ENCODE measurements at regions not wholly inside any gene's neighbourhood (a gene's known extent, or its start where the extent isn't known, plus 50 kb on each side); places are given as distances from the start of the nearest gene placed in this dataset.

DNA sequence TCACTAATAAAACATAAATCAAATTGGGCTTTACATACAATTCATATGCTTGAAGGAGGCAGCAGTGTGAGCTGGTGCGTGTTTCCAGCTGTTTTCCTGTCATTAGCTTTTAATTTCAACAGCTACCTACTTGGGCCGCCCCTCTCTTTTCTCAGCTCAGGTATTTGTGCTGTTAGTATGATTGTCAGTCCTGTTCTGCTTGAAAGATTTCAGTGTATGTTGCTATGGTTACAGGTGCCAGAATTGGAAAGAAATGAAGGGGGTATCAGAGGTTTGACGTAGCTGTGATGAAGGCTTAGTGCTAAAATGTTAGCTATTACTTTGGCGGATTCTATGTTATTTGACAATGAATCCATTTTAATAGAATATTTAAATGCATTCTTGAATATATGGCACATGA is 440.3 kb downstream of the ZIC3 start:
- CTCF ChIA-PET, result no interaction called here
- DNase-seq, result no peak

GRCh38 chrX:138008281-138008680 is 442.4 kb downstream of the ZIC3 start:
- ChIA-PET POLR2A (no interaction called here), CTCF (no interaction called here)
- H3K4me3 Mint-ChIP-seq, result no peak overlapping the region
- H3K27ac Mint-ChIP-seq, result no peak overlapping the region
- no peaks in the 10 kb centered on the region for H3K27me3 Mint-ChIP-seq
- no peaks in the 10 kb centered on the region for H3K9me3 Mint-ChIP-seq
- no peak for DNase-seq
- no peaks in the 10 kb centered on the region for H3K36me3 Mint-ChIP-seq (ENCODE audit: low read depth)
- H3K4me1 Mint-ChIP-seq, result no peaks in the 10 kb centered on the region

More for the DNA sequence above, 440.3 kb downstream of the ZIC3 start:
- H3K27ac Mint-ChIP-seq, result no peak overlapping the region
- no peaks in the 10 kb centered on the region for H3K9me3 Mint-ChIP-seq
- POLR2A ChIA-PET, result no interaction called here
- H3K27me3 Mint-ChIP-seq, result no peaks in the 10 kb centered on the region
- no peaks in the 10 kb centered on the region for H3K4me1 Mint-ChIP-seq
- no peak overlapping the region for H3K4me3 Mint-ChIP-seq
- no peaks in the 10 kb centered on the region for H3K36me3 Mint-ChIP-seq (ENCODE audit: low read depth)

DNA sequence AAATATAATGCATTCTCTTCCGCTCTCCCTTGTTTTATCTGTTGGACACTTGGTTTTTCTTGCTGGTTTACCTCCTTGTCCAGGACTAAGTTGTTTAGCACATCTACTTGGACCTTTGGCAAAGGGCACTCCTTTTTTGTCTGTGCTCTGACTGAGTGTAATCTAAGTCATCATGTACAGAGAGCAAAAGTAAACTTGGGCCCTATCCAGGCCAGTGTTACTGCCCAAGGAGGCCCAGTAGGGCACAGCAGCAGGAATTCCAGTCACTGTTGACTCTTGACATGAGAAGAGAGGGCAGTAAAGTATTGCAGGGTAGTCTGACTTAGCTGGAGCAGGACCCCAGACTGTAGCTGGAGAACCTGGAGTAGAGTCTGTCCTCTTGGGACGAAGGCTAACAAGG is 445.5 kb downstream of the ZIC3 start:
- ChIA-PET CTCF (no interaction called here), POLR2A (no interaction called here)
- no peak overlapping the region for H3K4me3 Mint-ChIP-seq
- H3K9me3 Mint-ChIP-seq, result no peaks in the 10 kb centered on the region
- DNase-seq, result no peak
- H3K36me3 Mint-ChIP-seq (ENCODE audit: low read depth), result no peaks in the 10 kb centered on the region
- H3K4me1 Mint-ChIP-seq, result no peaks in the 10 kb centered on the region
- H3K27me3 Mint-ChIP-seq, result no peaks in the 10 kb centered on the region
- H3K27ac Mint-ChIP-seq, result no peak overlapping the region

DNA sequence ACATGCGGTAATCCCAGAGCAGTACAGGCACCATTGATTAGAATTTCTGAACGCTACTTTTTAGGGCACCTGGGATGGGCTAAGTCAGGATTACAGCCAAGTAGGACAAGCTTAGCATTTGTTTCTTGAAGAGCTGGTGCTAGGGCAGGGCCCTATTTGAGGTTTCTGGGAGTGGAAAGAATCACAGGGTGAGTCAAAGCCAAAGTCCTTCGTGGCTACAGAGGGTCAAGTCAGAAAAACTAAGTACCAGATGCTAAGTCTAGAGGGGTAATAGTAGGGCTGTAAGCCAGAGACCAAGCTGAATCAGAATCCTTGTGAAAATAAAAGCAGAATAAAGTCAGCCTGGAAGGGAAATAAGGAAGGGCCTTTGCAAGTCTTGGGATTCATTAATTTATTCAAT is 448.6 kb downstream of the ZIC3 start:
- H3K9me3 Mint-ChIP-seq, result no peaks in the 10 kb centered on the region
- no peaks in the 10 kb centered on the region for H3K27me3 Mint-ChIP-seq
- CTCF ChIA-PET, result no interaction called here
- H3K27ac Mint-ChIP-seq, result no peak overlapping the region
- no peak overlapping the region for H3K4me3 Mint-ChIP-seq
- no peak for DNase-seq
- no peaks in the 10 kb centered on the region for H3K36me3 Mint-ChIP-seq (ENCODE audit: low read depth)
- POLR2A ChIA-PET, result no interaction called here
- H3K4me1 Mint-ChIP-seq, result no peaks in the 10 kb centered on the region

- POLR2A ChIA-PET, result no interaction called here
These were observed 452.3 kb downstream of the ZIC3 start for GRCh38 chrX:138018145-138018799.

DNA sequence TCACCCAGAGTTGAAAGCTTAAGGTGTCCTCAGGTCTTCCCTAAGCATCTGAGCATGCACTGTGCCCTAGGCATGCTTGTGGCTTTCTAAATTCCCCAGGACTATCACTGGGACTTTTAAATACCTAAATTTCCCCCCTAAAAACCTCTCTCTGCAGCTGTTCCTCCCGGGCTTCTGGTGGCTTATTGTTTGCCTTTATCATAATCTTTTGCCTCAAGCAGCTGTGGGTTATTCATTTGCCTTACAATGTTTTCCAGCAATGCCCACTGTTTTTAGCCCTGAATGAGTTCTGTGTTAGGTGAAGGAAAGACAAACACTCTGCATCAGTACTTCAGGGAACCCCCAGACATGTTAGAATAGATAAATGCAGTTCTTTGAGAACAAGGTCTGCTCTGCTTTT is 455.0 kb downstream of the ZIC3 start:
- no peak overlapping the region for H3K4me3 Mint-ChIP-seq
- POLR2A ChIA-PET, result no interaction called here

More at GRCh38 chrX:138018145-138018799, 452.3 kb downstream of the ZIC3 start:
- Mint-ChIP-seq H3K27ac (no peak overlapping the region), H3K4me3 (no peak overlapping the region), H3K4me1 (no peaks in the 10 kb centered on the region), H3K36me3 (ENCODE audit: low read depth) (no peaks in the 10 kb centered on the region), H3K27me3 (no peaks in the 10 kb centered on the region), H3K9me3 (no peaks in the 10 kb centered on the region)
- no peak for DNase-seq
- CTCF ChIA-PET, result no interaction called here

DNA sequence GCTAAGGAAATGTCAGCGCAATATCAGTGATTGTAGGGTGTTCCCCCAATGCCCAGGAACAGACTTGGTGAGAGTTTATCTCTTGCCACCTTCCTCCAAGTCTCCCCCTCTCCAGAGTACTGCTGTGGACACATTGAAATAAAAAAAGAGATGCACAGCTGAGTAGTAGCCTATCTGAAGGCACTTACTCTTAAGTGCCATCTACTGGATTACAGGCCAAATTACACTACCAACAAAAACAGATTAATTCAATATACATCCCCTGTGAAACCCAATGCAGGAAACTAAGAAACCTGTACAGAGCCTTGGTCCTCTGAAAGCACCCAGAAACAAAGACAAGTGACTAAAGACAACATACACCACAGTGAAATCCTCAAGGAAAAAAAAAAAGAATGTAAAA is 460.3 kb downstream of the ZIC3 start:
- H3K27ac Mint-ChIP-seq, result no peak overlapping the region
- no peak for DNase-seq
- H3K36me3 Mint-ChIP-seq (ENCODE audit: low read depth), result no peaks in the 10 kb centered on the region
- no peaks in the 10 kb centered on the region for H3K9me3 Mint-ChIP-seq
- no peaks in the 10 kb centered on the region for H3K4me1 Mint-ChIP-seq
- H3K27me3 Mint-ChIP-seq, result no peaks in the 10 kb centered on the region
- no peak overlapping the region for H3K4me3 Mint-ChIP-seq
- POLR2A ChIA-PET, result no interaction called here
- CTCF ChIA-PET, result no interaction called here

More for the DNA sequence above, 455.0 kb downstream of the ZIC3 start:
- no peaks in the 10 kb centered on the region for H3K9me3 Mint-ChIP-seq
- H3K4me1 Mint-ChIP-seq, result no peaks in the 10 kb centered on the region
- CTCF ChIA-PET, result no interaction called here
- DNase-seq, result no peak
- no peaks in the 10 kb centered on the region for H3K36me3 Mint-ChIP-seq (ENCODE audit: low read depth)
- H3K27me3 Mint-ChIP-seq, result no peaks in the 10 kb centered on the region
- no peak overlapping the region for H3K27ac Mint-ChIP-seq

DNA sequence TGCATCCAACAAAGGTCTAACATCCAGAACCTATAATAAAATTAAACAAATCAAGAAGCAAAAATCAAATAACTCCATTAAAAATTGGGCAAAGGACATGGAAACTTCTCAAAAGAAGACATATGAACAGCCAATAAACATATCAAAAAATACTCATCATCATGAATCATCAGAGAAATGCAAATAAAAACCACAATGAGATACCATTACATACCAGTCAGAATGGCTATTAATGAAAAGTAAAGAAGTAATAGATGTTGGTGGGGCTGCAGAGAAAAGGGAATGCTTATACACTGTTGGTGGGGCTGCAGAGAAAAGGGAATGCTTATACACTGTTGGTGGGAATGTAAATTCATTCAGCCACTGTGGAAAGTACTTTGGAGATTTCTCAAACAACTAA is 465.8 kb downstream of the ZIC3 start:
- no peaks in the 10 kb centered on the region for H3K36me3 Mint-ChIP-seq (ENCODE audit: low read depth)
- no peak for DNase-seq
- no peaks in the 10 kb centered on the region for H3K27me3 Mint-ChIP-seq
- no peak overlapping the region for H3K27ac Mint-ChIP-seq
- H3K4me1 Mint-ChIP-seq, result no peaks in the 10 kb centered on the region
- ChIA-PET POLR2A (no interaction called here), CTCF (no interaction called here)
- H3K4me3 Mint-ChIP-seq, result no peak overlapping the region
- H3K9me3 Mint-ChIP-seq, result no peaks in the 10 kb centered on the region

GRCh38 chrX:138034136-138034535 is 468.2 kb downstream of the ZIC3 start:
- POLR2A ChIA-PET, result no interaction called here
- no peak overlapping the region for H3K4me3 Mint-ChIP-seq
- no peaks in the 10 kb centered on the region for H3K27me3 Mint-ChIP-seq
- no peak for DNase-seq
- CTCF ChIA-PET, result no interaction called here
- no peaks in the 10 kb centered on the region for H3K36me3 Mint-ChIP-seq (ENCODE audit: low read depth)
- H3K9me3 Mint-ChIP-seq, result no peaks in the 10 kb centered on the region
- H3K4me1 Mint-ChIP-seq, result no peaks in the 10 kb centered on the region
- H3K27ac Mint-ChIP-seq, result no peak overlapping the region

DNA sequence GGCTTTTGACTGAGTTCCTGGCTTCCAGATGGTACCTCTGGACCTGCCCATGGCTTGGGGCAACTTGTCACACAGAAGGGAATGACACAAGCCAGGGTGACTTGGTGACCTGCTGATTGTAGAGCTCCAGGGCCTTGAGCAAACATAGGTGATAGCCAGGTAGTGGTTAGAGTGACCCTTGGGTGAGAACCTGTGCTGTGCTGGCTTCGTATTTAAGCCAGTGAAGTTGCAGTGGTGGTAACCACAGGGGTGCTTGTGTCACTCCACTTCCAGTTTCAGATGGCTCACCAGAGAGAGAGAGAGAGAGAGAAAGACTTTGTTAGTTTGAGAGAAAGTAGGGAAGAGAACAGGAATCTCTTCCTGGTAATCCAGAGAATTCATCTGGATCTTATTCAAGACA is 471.6 kb downstream of the ZIC3 start:
- Mint-ChIP-seq H3K9me3 (peaks cover 5% of the 10 kb centered on the region), H3K27me3 (no peaks in the 10 kb centered on the region), H3K27ac (no peak overlapping the region), H3K4me1 (no peaks in the 10 kb centered on the region), H3K4me3 (no peak overlapping the region), H3K36me3 (ENCODE audit: low read depth) (no peaks in the 10 kb centered on the region)
- no peak for DNase-seq
- ChIA-PET POLR2A (no interaction called here), CTCF (no interaction called here)

GRCh38 chrX:138057883-138058282 is 492.0 kb downstream of the ZIC3 start:
- H3K4me3 Mint-ChIP-seq, result no peak overlapping the region
- H3K27ac Mint-ChIP-seq, result no peak overlapping the region
- H3K36me3 Mint-ChIP-seq (ENCODE audit: low read depth), result no peaks in the 10 kb centered on the region
- no peaks in the 10 kb centered on the region for H3K27me3 Mint-ChIP-seq
- ChIA-PET CTCF (no interaction called here), POLR2A (no interaction called here)
- no peak for DNase-seq
- H3K9me3 Mint-ChIP-seq, result no peaks in the 10 kb centered on the region
- H3K4me1 Mint-ChIP-seq, result no peaks in the 10 kb centered on the region

GRCh38 chrX:138058931-138059330 is 493.0 kb downstream of the ZIC3 start:
- ChIA-PET POLR2A (no interaction called here), CTCF (no interaction called here)
- Mint-ChIP-seq H3K36me3 (ENCODE audit: low read depth) (no peaks in the 10 kb centered on the region), H3K4me3 (no peak overlapping the region), H3K4me1 (no peaks in the 10 kb centered on the region), H3K9me3 (no peaks in the 10 kb centered on the region), H3K27ac (no peak overlapping the region), H3K27me3 (no peaks in the 10 kb centered on the region)
- DNase-seq, result no peak

DNA sequence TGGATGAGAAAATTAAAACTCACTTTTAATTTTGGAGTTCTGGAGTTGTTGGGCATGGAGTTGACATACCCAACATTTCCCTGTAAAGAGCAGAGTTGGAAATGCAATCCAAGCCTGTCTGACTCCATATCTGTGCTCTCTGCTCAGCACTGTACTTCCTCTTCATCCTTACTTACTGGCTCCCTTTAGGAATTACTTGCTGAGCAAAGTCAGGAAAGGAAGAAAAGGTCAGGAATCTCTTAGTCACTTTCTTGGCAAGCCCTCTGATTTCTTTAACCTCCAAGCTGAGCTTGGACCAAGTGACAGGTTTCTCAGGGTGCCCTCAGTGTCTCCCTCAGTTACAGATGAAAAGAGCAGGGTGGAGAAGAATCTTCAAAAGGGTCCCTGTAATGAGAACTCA is 501.5 kb downstream of the ZIC3 start:
- POLR2A ChIA-PET, result no interaction called here
- no peak for DNase-seq
- Mint-ChIP-seq H3K36me3 (ENCODE audit: low read depth) (no peaks in the 10 kb centered on the region), H3K27me3 (no peaks in the 10 kb centered on the region), H3K27ac (no peak overlapping the region), H3K4me3 (no peak overlapping the region), H3K4me1 (no peaks in the 10 kb centered on the region), H3K9me3 (no peaks in the 10 kb centered on the region)
- CTCF ChIA-PET, result no interaction called here

GRCh38 chrX:138073626-138074025 is 507.7 kb downstream of the ZIC3 start:
- POLR2A ChIA-PET, result no interaction called here

More at GRCh38 chrX:138073626-138074025, 507.7 kb downstream of the ZIC3 start:
- no peak for DNase-seq
- Mint-ChIP-seq H3K27me3 (no peaks in the 10 kb centered on the region), H3K4me3 (no peak overlapping the region), H3K9me3 (no peaks in the 10 kb centered on the region), H3K36me3 (ENCODE audit: low read depth) (no peaks in the 10 kb centered on the region), H3K4me1 (no peaks in the 10 kb centered on the region), H3K27ac (no peak overlapping the region)
- CTCF ChIA-PET, result no interaction called here

All from activated CD4-positive, alpha-beta T cell treated with anti-CD3 and anti-CD28 coated beads, Interleukin-2, amount 10 ng/mL, durations not matched to agents 7 days and 5 days (primary cell).